A673 (cell line): ENCODE measurements at regions not wholly inside any gene's neighbourhood (a gene's known extent, or its start where the extent isn't known, plus 50 kb on each side); places are given as distances from the start of the nearest gene placed in this dataset.
A peak's percentile ranks its signal among the peaks of the same experiment; 100 is the strongest.

ENCODE experiments used
- BruUV-seq: library from RNA; stranded (reverse); fragments of 400-500 nt; replicated peaks from 2 replicates; lab custom pipeline; 2021; lab: Mats Ljungman, UMichigan
- CTCF ChIA-PET: fragments of 300-600 bp; sonication (Branson Sonifier 250); formaldehyde crosslinking; loops from one replicate; lab custom pipeline; 2022; ENCODE audit warnings: antibody characterized with exemption; lab: Charles Lee
- POLR2A ChIA-PET: fragments of 300-600 bp; sonication (Branson Sonifier 250); formaldehyde crosslinking; loops from one replicate; lab custom pipeline; 2022; ENCODE audit warnings: antibody characterized with exemption; ENCODE audit not compliant: low non-redundant PET; lab: Charles Lee
- DNase-seq: peaks from one replicate; pipeline ENCODE4 v3.0.0-alpha.2; 2015; ENCODE audit warnings: low spot score
- H3K27ac ChIP-seq: fragments of 200-600 bp; sonication (generic); 2 replicates; pipeline ENCODE4 v1.5.1; 2016; ENCODE audit warnings: mixed run types, low read depth, mild to moderate bottlenecking, mixed read lengths, antibody characterized with exemption, low read length; ENCODE audit not compliant: poor library complexity, severe bottlenecking
- H3K27me3 ChIP-seq: fragments of 200-600 bp; sonication (generic); replicated peaks from 2 replicates; pipeline ENCODE4 v1.6.1; 2017; ENCODE audit warnings: mixed run types, low read depth, mild to moderate bottlenecking, mixed read lengths, antibody characterized with exemption, low read length; ENCODE audit not compliant: insufficient read depth, poor library complexity
- H3K36me3 ChIP-seq: fragments of 200-600 bp; sonication (generic); 2 replicates; pipeline ENCODE4 v1.6.1; 2016; ENCODE audit warnings: mixed run types, mild to moderate bottlenecking, mixed read lengths, antibody characterized with exemption, low read length; ENCODE audit not compliant: insufficient read depth, poor library complexity, severe bottlenecking
- H3K4me1 ChIP-seq: fragments of 200-600 bp; sonication (generic); 2 replicates; pipeline ENCODE4 v1.6.1; 2017; ENCODE audit warnings: mixed run types, mild to moderate bottlenecking, mixed read lengths, antibody characterized with exemption, low read length; ENCODE audit not compliant: insufficient read depth, poor library complexity, severe bottlenecking
- H3K4me3 ChIP-seq: fragments of 200-600 bp; sonication (generic); 2 replicates; pipeline ENCODE4 v1.5.1; 2016; ENCODE audit warnings: low read depth, mixed run types, mild to moderate bottlenecking, mixed read lengths, low read length; ENCODE audit not compliant: poor library complexity, severe bottlenecking
- H3K9me3 ChIP-seq: fragments of 200-600 bp; sonication (generic); 2 replicates; pipeline ENCODE4 v1.6.1; 2016; ENCODE audit warnings: mixed run types, low read depth, mild to moderate bottlenecking, mixed read lengths, antibody characterized with exemption, low read length; ENCODE audit not compliant: poor library complexity, severe bottlenecking
- EZH2 ChIP-seq: fragments of 200-600 bp; sonication (generic); IDR thresholded peaks from 2 replicates; pipeline ENCODE4 v1.6.1; 2017; ENCODE audit warnings: borderline replicate concordance, low read depth, mild to moderate bottlenecking, mixed read lengths, antibody characterized with exemption, low read length; ENCODE audit not compliant: poor library complexity, severe bottlenecking
- intact Hi-C: fragments of 100-400 bp; cut with micrococcal nuclease; formaldehyde crosslinking; loops from one replicate; pipeline ENCODE4 v1.10.0; 2022; ENCODE audit not compliant: unreplicated experiment
- TF ChIP-seq, protein P1 (sequence below): fragments of 300-800, 200-600 bp; sonication (generic); conservative IDR thresholded peaks from 2 replicates; pipeline ENCODE4 v1.5.1; 2017; ENCODE audit warnings: low read depth, mild to moderate bottlenecking, antibody characterized with exemption, low read length, moderate library complexity, mixed read lengths

DNA sequence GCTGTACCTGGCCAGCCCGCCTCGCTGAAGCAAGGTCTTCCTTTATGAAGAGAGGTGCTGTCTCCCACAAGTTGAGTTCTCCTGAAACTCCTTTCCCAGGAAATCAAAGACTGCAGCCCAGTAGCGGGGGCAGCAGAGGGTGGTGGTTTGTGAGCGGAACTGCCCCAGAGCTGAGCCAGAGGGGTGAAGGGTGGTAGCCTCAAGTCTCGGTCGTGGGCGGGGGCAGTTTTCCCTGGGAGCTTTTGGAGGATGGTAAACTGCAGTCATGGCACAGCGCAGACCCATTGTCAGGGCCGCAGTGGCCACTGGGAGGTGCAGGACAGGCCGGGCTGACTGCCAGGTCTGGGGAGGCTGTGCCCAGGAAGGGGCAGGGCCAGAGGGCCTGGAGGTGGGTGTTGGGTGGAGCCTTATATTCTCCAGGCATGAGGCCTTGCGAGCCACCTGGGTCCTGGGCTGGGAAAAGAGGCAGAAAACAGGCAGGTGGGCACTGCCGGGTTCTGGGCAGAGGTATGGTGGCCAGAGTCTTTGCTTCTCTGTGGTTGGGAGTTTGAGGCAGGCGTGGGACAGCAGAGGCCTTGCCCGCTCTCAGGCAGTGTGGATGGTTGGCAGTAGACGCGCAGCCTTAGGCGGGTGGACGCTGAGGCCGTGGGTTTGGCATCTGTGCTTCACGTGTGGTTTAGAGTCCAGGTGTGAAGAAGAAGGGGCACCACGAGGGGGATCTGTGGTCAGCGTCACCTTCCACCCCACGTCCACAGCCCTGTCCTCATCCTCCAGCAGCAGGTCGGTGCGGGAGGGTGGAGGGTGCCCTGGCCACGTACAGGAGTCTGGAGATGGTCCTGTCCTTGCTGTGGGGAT is 1176.4 kb downstream of the BRD1 start:
- no peak for TF ChIP-seq EZH2
- TF ChIP-seq, protein P1, sequence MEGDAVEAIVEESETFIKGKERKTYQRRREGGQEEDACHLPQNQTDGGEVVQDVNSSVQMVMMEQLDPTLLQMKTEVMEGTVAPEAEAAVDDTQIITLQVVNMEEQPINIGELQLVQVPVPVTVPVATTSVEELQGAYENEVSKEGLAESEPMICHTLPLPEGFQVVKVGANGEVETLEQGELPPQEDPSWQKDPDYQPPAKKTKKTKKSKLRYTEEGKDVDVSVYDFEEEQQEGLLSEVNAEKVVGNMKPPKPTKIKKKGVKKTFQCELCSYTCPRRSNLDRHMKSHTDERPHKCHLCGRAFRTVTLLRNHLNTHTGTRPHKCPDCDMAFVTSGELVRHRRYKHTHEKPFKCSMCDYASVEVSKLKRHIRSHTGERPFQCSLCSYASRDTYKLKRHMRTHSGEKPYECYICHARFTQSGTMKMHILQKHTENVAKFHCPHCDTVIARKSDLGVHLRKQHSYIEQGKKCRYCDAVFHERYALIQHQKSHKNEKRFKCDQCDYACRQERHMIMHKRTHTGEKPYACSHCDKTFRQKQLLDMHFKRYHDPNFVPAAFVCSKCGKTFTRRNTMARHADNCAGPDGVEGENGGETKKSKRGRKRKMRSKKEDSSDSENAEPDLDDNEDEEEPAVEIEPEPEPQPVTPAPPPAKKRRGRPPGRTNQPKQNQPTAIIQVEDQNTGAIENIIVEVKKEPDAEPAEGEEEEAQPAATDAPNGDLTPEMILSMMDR = no peak
- peaks cover 15% of the 10 kb centered on the region for H3K36me3 ChIP-seq
- no peak for DNase-seq
- BruUV-seq = no TSS peak
- H3K27me3 ChIP-seq = no peaks in the 10 kb centered on the region
- intact Hi-C loops = no loop called here
- POLR2A ChIA-PET = no interaction called here
- no peak overlapping the region for H3K27ac ChIP-seq
- H3K4me1 ChIP-seq = no peaks in the 10 kb centered on the region
- CTCF ChIA-PET = no interaction called here
- no peak overlapping the region for H3K4me3 ChIP-seq
- H3K9me3 ChIP-seq = no peaks in the 10 kb centered on the region

DNA sequence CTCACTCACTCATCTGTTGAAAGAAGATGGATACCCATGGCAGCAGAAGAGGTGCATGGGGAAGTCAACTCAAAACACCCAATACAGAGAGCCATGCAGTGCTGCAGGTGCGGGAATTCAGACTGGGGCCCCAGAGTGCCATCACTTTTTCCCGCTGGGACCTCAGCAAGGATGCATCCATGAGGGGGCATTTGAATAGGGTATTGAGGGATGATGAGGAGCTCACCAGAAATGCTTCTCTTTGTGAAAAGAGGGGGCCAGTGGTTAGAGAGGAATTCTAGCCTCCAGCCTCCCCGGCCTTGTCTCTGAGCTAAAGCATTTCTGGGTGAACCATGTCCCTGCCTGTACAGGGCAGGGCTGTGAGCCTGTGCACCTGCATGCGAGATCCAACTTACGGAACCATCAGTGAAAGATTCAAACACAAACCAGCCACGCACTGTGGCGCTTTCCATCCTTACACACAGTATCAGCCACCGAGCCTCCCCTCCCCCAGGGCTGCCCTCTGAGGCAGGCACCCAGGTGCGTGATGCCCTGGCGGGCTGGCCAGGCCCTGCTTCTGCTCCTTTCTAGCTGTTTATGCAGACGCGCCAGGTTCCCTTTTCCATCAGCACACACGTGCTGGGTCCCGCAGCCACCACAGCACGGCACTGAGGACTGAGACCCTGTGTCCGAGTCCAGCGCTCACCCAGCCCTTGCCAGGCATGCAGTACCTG is 1177.2 kb downstream of the BRD1 start:
- TF ChIP-seq, protein P1 = no peak
- TF ChIP-seq EZH2 = no peak
- Histone ChIP-seq H3K27ac (no peak overlapping the region), H3K9me3 (no peaks in the 10 kb centered on the region), H3K36me3 (peaks cover 15% of the 10 kb centered on the region), H3K27me3 (no peaks in the 10 kb centered on the region), H3K4me3 (no peak overlapping the region), H3K4me1 (no peaks in the 10 kb centered on the region)
- BruUV-seq = TSS peak; percentile 10
- POLR2A ChIA-PET = no interaction called here
- intact Hi-C loops = no loop called here
- DNase-seq = no peak
- CTCF ChIA-PET = no interaction called here

DNA sequence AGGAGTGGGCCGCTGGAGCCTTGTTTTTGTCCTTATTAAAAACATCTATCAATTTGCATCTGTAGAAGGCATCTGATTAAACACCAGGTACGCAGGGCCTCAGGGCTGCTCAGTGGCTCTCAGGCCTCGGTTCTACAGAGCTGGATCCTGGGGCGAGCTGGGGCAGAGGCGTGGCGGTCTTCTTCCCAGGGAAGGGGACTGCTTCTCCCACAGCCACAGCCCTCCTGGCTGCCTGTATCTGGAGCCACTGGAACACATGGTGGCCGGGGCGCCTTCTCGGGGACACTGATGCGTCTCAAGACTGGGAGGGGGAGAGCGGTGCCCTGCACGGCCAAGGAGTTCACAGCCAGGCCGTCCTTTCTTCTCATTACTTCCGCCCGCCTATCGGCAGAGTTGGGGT is 1178.2 kb downstream of the BRD1 start:
- intact Hi-C loops = no loop called here
- no peaks in the 10 kb centered on the region for H3K9me3 ChIP-seq
- H3K27me3 ChIP-seq = no peaks in the 10 kb centered on the region
- TF ChIP-seq, protein P1 = no peak
- no peak for TF ChIP-seq EZH2
- H3K4me3 ChIP-seq = no peak overlapping the region
- H3K27ac ChIP-seq = no peak overlapping the region
- ChIA-PET CTCF (no interaction called here), POLR2A (no interaction called here)
- H3K4me1 ChIP-seq = no peaks in the 10 kb centered on the region
- DNase-seq = no peak
- peaks cover 15% of the 10 kb centered on the region for H3K36me3 ChIP-seq
- no TSS peak for BruUV-seq
